Skeletal muscle tissue (tissue), 3 donors: ENCODE measurements at regions not wholly inside any gene's neighbourhood (a gene's known extent, or its start where the extent isn't known, plus 50 kb on each side); places are given as distances from the start of the nearest gene placed in this dataset.
"Not testable (repeated sequence)": the region's sequence is repeated elsewhere in the genome, so short reads cannot be mapped to it uniquely, and the experiment has no call there.

Experiments
- H3K27ac ChIP-seq: one replicate; pipeline ENCODE4 v1.7.0; 2013; ENCODE audit warnings: mild to moderate bottlenecking, low read depth, low read length, inconsistent platforms
- H3K27me3 ChIP-seq, 3 donors: one replicate each; pipeline ENCODE4 v1.7.0; 2013; ENCODE audit warnings: low read length in 3 of 3; ENCODE audit not compliant: control insufficient read depth in 3 of 3, insufficient read depth in 3 of 3
- H3K36me3 ChIP-seq, 3 donors: one replicate each; pipeline ENCODE4 v1.7.0; 2013; ENCODE audit warnings: low read length in 3 of 3; ENCODE audit not compliant: control insufficient read depth in 3 of 3, insufficient read depth in 3 of 3
- H3K4me1 ChIP-seq, 3 donors: one replicate each; pipeline ENCODE4 v1.7.0; 2013; ENCODE audit warnings: low read length in 3 of 3, mild to moderate bottlenecking in 3 of 3; ENCODE audit not compliant: control insufficient read depth in 3 of 3, insufficient read depth in 3 of 3
- H3K4me3 ChIP-seq, 3 donors: one replicate each; pipeline ENCODE4 v1.7.0; 2013; ENCODE audit warnings: low read length in 3 of 3
- H3K9ac ChIP-seq, 3 donors: one replicate each; pipeline ENCODE4 v1.7.0; 2013; ENCODE audit warnings: low read length in 3 of 3, mild to moderate bottlenecking in 3 of 3, moderate library complexity in 2 of 3, low read depth in 1 of 3
- H3K9me3 ChIP-seq, 3 donors: one replicate each; pipeline ENCODE4 v1.7.0; 2013; ENCODE audit warnings: low read length in 3 of 3; ENCODE audit not compliant: control insufficient read depth in 3 of 3
- donor health status: Osteomylitis.

DNA sequence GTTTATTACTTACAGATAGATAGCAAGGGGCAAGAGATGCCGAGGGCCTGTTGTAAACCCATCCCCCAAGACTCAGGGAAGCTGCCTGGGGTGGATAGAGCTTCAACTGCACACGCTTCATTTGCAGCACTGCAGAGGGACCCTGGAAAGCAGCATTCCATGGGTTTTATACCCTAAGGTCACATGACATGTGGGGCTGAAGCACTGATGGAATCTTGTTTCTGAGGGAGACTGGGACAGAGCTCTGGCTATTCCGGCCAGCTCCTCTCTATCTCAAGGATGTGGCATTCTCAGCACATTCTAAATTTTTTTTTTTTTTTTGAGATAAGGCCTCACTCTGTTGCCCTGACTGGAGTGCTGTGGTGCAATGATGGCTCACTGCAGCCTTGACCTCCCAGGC lies 300.1 kb downstream of the MYCN start:
- Histone ChIP-seq H3K4me3 (no peak overlapping the region), H3K27ac (no peak overlapping the region), H3K27me3 (no peaks in the 10 kb centered on the region), H3K36me3 (no peaks in the 10 kb centered on the region), H3K9me3 (no peaks in the 10 kb centered on the region), H3K9ac (no peak overlapping the region), H3K4me1 (no peaks in the 10 kb centered on the region)

DNA sequence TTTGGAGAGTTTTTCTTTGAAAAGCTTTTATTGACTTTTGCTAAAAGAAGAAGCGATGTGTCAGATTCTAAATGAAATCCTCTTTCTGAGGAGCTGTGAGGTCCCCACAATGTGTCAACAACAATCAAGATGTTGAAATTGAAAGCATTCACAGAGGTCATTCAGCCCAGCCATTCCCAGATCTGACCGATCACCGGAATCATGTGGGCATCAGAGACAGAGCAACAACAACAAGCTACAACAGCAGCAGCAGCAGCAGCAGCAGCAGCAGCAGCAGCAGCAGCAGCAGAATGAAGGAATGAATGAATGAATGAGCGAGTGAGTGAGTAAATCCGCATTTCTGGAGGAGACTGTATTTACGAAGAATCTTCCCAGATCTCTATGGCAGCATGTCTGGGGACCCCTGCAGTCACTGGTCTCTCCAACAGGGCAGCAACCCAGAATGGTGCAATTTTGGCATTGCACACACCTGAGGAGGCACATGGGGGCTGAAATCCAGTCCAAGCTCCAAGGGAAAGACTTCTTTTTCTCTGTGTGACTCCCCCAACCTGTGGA lies 299.0 kb downstream of the MYCN start:
- Histone ChIP-seq H3K9me3 (no peaks in the 10 kb centered on the region), H3K27ac (no peak overlapping the region), H3K9ac (no peak overlapping the region), H3K36me3 (no peaks in the 10 kb centered on the region), H3K4me1 (no peaks in the 10 kb centered on the region), H3K4me3 (no peak overlapping the region), H3K27me3 (no peaks in the 10 kb centered on the region)

DNA sequence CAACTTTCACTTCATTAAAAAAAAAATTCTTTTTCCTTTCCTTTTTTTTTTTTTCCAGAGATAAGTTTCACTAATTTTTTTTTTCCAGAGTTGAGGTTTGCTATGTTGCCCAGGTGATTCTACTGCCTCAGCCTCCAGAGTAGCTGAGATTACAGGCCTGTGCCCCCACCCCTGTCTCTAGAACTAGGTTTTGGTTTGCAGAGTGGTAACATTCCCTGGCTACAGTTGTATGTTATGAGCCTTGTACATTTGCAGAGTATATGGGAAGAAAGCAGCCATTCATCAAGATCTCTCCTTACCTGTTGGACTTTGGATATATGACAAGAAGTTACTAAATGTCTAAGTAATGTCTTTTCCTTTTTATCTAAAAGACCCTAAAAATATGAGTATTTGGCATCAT lies 298.4 kb downstream of the MYCN start:
- Histone ChIP-seq H3K36me3 (no peaks in the 10 kb centered on the region), H3K9me3 (no peaks in the 10 kb centered on the region), H3K27me3 (no peaks in the 10 kb centered on the region), H3K27ac (no peak overlapping the region), H3K4me3 (no peak overlapping the region), H3K4me1 (no peaks in the 10 kb centered on the region), H3K9ac (no peak overlapping the region)

DNA sequence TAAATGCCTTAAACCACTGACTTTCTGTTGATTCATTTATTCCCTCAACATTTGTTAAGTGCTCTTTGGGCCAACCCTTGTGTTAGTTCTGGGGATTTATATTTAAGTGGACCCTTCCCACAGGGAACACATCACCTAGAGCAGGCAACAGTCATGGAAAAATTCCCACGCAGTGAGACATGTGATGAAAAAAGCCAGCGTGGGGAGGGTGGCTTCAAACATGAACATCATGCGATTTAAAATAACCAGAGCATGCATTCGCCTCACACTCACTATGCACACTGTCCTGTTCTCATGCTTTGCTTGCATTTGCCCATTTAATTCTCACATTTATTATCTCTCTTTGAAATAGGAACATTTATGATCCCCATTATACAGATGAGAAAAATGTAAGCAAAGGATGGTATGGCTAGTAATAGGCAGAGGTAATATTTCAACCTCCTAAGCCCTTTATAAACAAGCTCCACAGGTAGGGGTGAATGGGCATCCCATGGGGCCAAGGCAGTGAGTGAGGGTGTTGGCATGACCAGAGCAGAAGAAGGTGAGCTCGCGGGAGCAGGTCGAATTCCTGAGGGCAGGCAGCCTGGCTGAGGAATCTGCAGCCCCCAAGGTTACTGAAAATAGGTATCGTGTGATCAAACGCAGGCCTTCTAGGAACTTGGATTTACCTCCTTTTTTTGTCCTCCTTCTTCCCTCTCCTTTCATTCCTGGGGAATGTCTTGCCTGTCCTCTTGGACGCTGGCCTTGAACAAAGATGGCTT lies 297.8 kb downstream of the MYCN start:
- H3K4me3 ChIP-seq: no peak overlapping the region

DNA sequence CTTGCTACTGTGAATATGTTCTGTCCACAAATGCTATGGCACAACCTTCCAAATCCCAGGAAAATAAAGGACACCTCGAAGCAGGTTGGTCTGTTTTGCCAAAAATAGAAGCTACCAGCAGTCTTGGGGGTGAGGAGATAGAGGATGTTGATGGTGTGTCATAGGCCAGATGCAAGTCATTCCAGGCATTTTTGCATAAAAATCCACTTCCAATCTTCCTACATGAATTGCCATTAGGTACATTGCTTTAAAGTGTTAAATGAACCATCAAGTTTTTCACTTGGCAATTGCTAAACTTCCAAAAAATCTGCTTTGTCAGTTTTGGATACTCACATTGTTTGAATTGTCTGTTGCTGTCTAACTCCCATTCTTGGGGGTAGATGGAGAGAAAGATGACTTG lies 295.4 kb downstream of the MYCN start:
- Histone ChIP-seq H3K9me3 (no peaks in the 10 kb centered on the region), H3K27me3 (no peaks in the 10 kb centered on the region), H3K4me3 (no peak overlapping the region), H3K36me3 (no peaks in the 10 kb centered on the region), H3K4me1 (no peaks in the 10 kb centered on the region), H3K9ac (no peak overlapping the region), H3K27ac (no peak overlapping the region)

More for the DNA sequence above, 297.8 kb downstream of the MYCN start:
- Histone ChIP-seq H3K9me3 (no peaks in the 10 kb centered on the region), H3K9ac (no peak overlapping the region), H3K27ac (no peak overlapping the region), H3K36me3 (no peaks in the 10 kb centered on the region), H3K27me3 (no peaks in the 10 kb centered on the region), H3K4me1 (no peaks in the 10 kb centered on the region)

DNA sequence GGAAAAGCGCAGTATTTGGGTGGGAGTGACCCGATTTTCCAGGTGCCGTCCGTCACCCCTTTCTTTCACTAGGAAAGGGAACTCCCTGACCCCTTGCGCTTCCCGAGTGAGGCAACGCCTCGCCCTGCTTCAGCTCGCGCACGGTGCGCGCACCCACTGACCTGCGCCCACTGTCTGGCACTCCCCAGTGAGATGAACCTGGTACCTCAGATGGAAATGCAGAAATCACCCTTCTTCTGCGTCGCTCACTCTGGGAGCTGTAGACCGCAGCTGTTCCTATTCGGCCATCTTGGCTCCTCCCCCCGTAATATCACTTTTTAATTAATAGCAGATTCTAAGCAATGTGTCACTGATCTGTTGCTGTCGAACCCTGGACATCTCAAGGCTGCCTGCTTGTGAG lies 294.9 kb downstream of the MYCN start:
- H3K9me3 ChIP-seq, H3K36me3 ChIP-seq, H3K27me3 ChIP-seq, H3K9ac ChIP-seq, H3K4me1 ChIP-seq, H3K4me3 ChIP-seq, H3K27ac ChIP-seq: not testable (repeated sequence)

DNA sequence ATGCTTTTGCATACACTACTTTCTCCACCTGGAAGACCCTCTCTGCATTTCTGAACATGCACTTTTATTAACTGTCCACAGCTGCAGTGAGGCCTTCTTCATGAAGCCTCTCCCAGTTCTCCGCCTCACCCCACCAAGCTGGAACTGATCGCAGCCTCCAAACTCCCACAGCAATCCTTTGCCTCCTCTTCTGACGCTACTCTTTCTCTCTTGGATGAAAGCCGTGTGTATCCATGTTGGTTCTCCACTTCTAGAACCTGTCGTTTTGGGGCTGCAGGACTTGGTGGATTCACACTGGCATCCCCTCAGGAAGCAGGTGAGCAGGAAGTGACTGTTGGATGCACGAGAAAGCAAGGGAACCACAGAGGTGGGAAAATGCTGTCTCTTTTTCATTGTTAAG lies 288.6 kb downstream of the MYCN start:
- no peak overlapping the region for H3K9ac ChIP-seq
- H3K27ac ChIP-seq: no peak overlapping the region
- H3K4me3 ChIP-seq: no peak overlapping the region
- H3K36me3 ChIP-seq: no peaks in the 10 kb centered on the region
- H3K27me3 ChIP-seq: peaks cover 4 to 8% (median 6%) of the 10 kb centered on the region in 3 donors
- peaks cover 8 to 11% (median 9%) of the 10 kb centered on the region in 3 donors for H3K4me1 ChIP-seq
- H3K9me3 ChIP-seq: no peaks in the 10 kb centered on the region

DNA sequence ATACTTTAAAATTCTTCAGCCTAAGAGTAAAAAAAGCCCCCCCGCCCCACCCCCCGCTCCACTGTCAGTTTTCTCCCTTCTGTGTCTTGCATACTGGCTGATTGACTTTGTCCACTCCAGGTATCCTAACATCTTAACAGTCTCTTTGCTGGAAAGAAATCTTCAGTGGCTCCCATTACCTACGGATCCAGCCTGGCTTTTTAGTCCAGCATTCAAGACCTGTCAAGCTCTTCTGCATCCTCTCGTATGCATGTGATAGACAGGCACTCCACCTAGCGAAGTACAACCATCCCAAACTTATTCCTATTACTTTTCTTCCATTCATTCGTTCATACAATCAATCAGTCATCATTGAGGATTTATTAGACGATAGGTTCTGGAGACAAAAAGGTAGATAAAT lies 288.1 kb downstream of the MYCN start:
- peaks cover 4 to 11% (median 8%) of the 10 kb centered on the region in 3 donors for H3K27me3 ChIP-seq
- H3K36me3 ChIP-seq: no peaks in the 10 kb centered on the region
- H3K9ac ChIP-seq: no peak overlapping the region
- H3K4me3 ChIP-seq: no peak overlapping the region
- H3K27ac ChIP-seq: no peak overlapping the region
- H3K9me3 ChIP-seq: no peaks in the 10 kb centered on the region
- peaks cover 8 to 11% (median 9%) of the 10 kb centered on the region in 3 donors for H3K4me1 ChIP-seq

DNA sequence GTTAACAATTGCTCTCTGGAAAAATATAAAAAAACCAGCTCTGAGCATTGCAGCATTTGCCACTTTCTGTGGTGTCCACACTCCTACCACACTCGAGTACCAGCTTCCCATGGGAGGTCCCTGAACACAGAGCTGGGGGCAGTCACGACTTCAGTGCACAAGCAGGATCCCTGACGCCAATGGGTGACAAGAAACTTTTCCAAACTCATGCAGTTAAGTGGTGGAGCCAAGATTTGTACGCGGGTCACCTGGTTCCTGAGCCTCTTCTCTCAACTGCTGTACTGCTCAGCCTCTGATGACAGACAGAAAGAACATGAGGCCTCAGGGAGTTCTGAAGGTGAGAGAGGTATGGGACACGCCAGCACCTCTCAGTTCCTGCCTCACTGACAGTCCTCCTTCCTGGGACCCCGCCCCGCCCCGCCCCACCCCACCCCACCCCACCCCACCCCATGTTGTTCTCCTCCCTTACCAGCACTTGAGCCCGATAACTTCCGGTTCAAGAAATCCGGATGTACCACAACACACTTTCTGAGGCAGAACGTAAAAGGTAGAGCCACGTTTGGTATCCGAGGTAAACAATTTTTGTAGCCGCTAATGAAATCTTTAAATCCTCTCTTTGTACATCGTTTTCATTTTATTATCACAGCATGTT lies 287.6 kb downstream of the MYCN start:
- Histone ChIP-seq H3K4me1 (peaks cover 8 to 11% (median 9%) of the 10 kb centered on the region in 3 donors), H3K9me3 (no peaks in the 10 kb centered on the region), H3K36me3 (no peaks in the 10 kb centered on the region), H3K4me3 (no peak overlapping the region), H3K9ac (no peak overlapping the region), H3K27me3 (peaks cover 4 to 12% (median 8%) of the 10 kb centered on the region in 3 donors), H3K27ac (no peak overlapping the region)

DNA sequence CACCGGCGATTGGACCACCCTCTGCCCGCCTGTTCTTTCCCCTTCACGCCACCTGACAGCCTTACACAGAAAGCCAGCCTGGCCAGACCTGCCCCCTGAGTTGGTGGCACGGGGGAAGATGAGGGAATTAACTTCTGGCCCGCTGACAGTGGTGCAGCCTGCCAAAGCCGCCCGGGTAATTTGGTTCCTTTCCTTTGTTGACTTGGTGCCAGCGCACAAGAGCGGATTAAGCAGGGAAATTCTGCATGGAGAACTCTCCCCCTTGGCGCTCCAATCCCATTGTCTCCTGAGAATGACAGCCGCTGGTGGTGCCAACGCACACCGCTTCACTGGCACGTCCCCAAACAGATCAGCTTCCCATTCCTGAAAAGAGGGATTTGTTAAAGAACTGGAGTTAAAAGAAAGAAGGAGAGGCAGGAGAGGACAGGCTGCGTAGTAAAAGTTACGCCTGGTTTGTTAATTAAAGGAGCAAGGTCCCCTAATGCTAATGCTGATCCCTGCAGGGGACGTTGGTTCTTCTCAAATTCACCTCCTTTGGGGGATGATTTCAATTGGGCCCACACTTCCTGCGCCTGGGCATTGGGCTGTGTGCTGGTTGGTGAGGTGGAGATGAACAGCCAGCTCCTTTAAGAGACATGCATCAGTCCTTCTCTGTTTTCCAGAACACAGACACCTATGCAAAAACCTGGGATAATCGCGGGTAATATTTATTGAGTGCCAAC lies 286.8 kb downstream of the MYCN start:
- H3K4me1 ChIP-seq: peaks cover 8 to 11% (median 9%) of the 10 kb centered on the region in 3 donors
- H3K27ac ChIP-seq: no peak overlapping the region
- H3K9ac ChIP-seq: peak overlapping the region in 1 of 3 donors; percentile 57
- peak overlapping the region in 1 of 3 donors; percentile 23 for H3K4me3 ChIP-seq
- peaks cover 4 to 12% (median 11%) of the 10 kb centered on the region in 3 donors for H3K27me3 ChIP-seq
- H3K36me3 ChIP-seq: no peaks in the 10 kb centered on the region
- H3K9me3 ChIP-seq: no peaks in the 10 kb centered on the region
